ENCODE measurements at regions not wholly inside any gene's neighbourhood (a gene's known extent, or its start where the extent isn't known, plus 50 kb on each side); places are given as distances from the start of the nearest gene placed in this dataset.

DNA sequence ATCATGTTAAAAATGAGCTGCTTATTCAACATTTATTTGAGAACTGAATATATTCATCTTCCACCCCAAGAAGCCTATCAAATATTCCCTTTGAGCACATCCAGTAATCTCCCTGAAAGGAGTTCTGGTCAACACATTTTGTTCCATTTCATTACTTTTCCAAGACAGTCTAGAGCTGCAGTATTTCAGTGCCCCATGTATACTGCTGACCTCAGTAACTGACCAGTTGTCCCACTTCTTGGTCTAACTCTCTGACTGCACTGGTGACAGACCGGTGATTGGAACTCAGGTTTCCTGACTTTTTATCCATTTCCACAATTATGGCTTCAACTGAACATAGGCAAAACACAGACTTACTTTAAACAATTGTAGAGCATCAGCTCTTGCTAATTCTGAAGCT lies 206.8 kb upstream of the NPSR1 start:
- Histone ChIP-seq H4K8ac (ENCODE audit: low read depth in 2 of 2, low read length in 2 of 2) (no peak overlapping the region), H3K4me3 (ENCODE audit: insufficient read depth, low read depth, low read length) (no peak overlapping the region), H3K9ac (ENCODE audit: low read depth, low read length) (no peak overlapping the region), H3K9me3 (ENCODE audit: control insufficient read depth, insufficient read depth, low read length) (no peaks in the 10 kb centered on the region), H3K79me1 (ENCODE audit: low read depth in 1 of 2, low read length in 2 of 2) (no peaks in the 10 kb centered on the region), H3K4ac (ENCODE audit: low read depth, low read length) (no peak overlapping the region), H2AK5ac (ENCODE audit: low read depth, low read length) (no peak overlapping the region), H2BK15ac (ENCODE audit: low read depth, low read length) (no peak overlapping the region), H3K27ac (ENCODE audit: insufficient read depth, low read length) (no peak overlapping the region), H3K23ac (ENCODE audit: low read depth, low read length) (no peak overlapping the region), H3K4me2 (ENCODE audit: low read depth, low read length) (no peak overlapping the region), H2BK5ac (ENCODE audit: low read depth, low read length, poor library complexity, severe bottlenecking) (no peak overlapping the region), H4K5ac (ENCODE audit: low read depth, low read length) (no peak overlapping the region), H4K91ac (ENCODE audit: insufficient read depth, low read depth, low read length) (no peak overlapping the region), H3K27me3 (ENCODE audit: control insufficient read depth, insufficient read depth, low read length) (no peaks in the 10 kb centered on the region), H2AFZ (replicated peaks; ENCODE audit: low read length, poor library complexity) (no peak overlapping the region), H4K20me1 (ENCODE audit: insufficient read depth, low read length) (no peaks in the 10 kb centered on the region), H3K4me1 (ENCODE audit: control insufficient read depth, insufficient read depth, low read length) (no peaks in the 10 kb centered on the region), H3K9me1 (ENCODE audit: insufficient read depth, low read length) (no peaks in the 10 kb centered on the region), H2AK9ac (replicated peaks; ENCODE audit: low read depth, low read length, poor library complexity) (no peak overlapping the region), H3K56ac (ENCODE audit: extremely low read depth, insufficient read depth, low read length) (no peak overlapping the region), H3K18ac (ENCODE audit: low read depth, low read length) (no peak overlapping the region), H3K14ac (replicated peaks; ENCODE audit: low read depth, low read length) (no peak overlapping the region), H3K36me3 (ENCODE audit: control insufficient read depth, insufficient read depth, low read length) (no peaks in the 10 kb centered on the region), H2BK120ac (ENCODE audit: low read depth, low read length) (no peak overlapping the region), H2BK20ac (ENCODE audit: low read depth, low read length) (no peak overlapping the region)
- in situ Hi-C loops (cut with MboI; ENCODE audit: low sequenced_read_pairs) (no loop called here), intact Hi-C loops (cut with micrococcal nuclease) (no loop called here), dilution Hi-C loops (cut with HindIII; ENCODE audit: low sequenced_read_pairs, unreplicated experiment) (no loop called here)
- WGBS, 2 experiments (ENCODE audit: extremely low coverage in 2 of 2, insufficient read length in 1 of 2), result no CpG with 5 or more reads among the region's 1 CpG
- CTCF ChIA-PET, result no interaction called here
- TF ChIP-seq, protein P1, sequence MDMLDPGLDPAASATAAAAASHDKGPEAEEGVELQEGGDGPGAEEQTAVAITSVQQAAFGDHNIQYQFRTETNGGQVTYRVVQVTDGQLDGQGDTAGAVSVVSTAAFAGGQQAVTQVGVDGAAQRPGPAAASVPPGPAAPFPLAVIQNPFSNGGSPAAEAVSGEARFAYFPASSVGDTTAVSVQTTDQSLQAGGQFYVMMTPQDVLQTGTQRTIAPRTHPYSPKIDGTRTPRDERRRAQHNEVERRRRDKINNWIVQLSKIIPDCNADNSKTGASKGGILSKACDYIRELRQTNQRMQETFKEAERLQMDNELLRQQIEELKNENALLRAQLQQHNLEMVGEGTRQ (IDR thresholded peaks at IDR 0.05; ENCODE audit: low read depth, low read length), result no peak
- no peak for TF ChIP-seq RAD21 (IDR thresholded peaks at IDR 0.05; ENCODE audit: low read length)
- no peak for TF ChIP-seq MAZ (IDR thresholded peaks at IDR 0.05; ENCODE audit: borderline replicate concordance, low read depth, low read length)
- TF ChIP-seq CHD1 (IDR thresholded peaks at IDR 0.05; ENCODE audit: low read depth, low read length), result no peak
- no peak for TF ChIP-seq POLR2A (IDR thresholded peaks at IDR 0.05; ENCODE audit: low read depth, low read length)
- no peak for TF ChIP-seq NFE2L2 (IDR thresholded peaks at IDR 0.05; ENCODE audit: low read depth, low read length)
- TF ChIP-seq CEBPB (IDR thresholded peaks at IDR 0.05; ENCODE audit: low read depth, low read length), result no peak
- no peak for TF ChIP-seq MXI1 (IDR thresholded peaks at IDR 0.05; ENCODE audit: borderline replicate concordance, low read depth, low read length)
- TF ChIP-seq BHLHE40 (IDR thresholded peaks at IDR 0.05; ENCODE audit: low read depth, low read length), result no peak
- TF ChIP-seq FOS (IDR thresholded peaks at IDR 0.05; ENCODE audit: low read depth, low read length), result no peak
- no peak for TF ChIP-seq SMC3 (IDR thresholded peaks at IDR 0.05; ENCODE audit: low read depth, low read length)
- no peak for TF ChIP-seq MAFK (IDR thresholded peaks at IDR 0.05; ENCODE audit: low read depth, low read length)
- TF ChIP-seq RFX5 (IDR thresholded peaks at IDR 0.05; ENCODE audit: low read depth, low read length), result no peak
- no peak for TF ChIP-seq CTCF (conservative IDR thresholded peaks at IDR 0.05; ENCODE audit: low read depth, low read length)
- no peak for TF ChIP-seq RCOR1 (IDR thresholded peaks at IDR 0.05; ENCODE audit: insufficient replicate concordance, low read length)
- TF ChIP-seq, protein P2, sequence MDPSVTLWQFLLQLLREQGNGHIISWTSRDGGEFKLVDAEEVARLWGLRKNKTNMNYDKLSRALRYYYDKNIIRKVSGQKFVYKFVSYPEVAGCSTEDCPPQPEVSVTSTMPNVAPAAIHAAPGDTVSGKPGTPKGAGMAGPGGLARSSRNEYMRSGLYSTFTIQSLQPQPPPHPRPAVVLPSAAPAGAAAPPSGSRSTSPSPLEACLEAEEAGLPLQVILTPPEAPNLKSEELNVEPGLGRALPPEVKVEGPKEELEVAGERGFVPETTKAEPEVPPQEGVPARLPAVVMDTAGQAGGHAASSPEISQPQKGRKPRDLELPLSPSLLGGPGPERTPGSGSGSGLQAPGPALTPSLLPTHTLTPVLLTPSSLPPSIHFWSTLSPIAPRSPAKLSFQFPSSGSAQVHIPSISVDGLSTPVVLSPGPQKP (IDR thresholded peaks at IDR 0.05; ENCODE audit: borderline replicate concordance, low read depth, low read length), result no peak
- POLR2A ChIA-PET (ENCODE audit: unreplicated experiment), result no interaction called here
- ATAC-seq (ENCODE audit: low read depth) (no peak), DNase-seq (no peak)
- BruUV-seq (replicated peaks), result no TSS peak

Measured in IMR-90 (cell line).